ENCODE measurements at regions not wholly inside any gene's neighbourhood (a gene's known extent, or its start where the extent isn't known, plus 50 kb on each side); places are given as distances from the start of the nearest gene placed in this dataset.
"Not testable (repeated sequence)": the region's sequence is repeated elsewhere in the genome, so short reads cannot be mapped to it uniquely, and the experiment has no call there.

DNA sequence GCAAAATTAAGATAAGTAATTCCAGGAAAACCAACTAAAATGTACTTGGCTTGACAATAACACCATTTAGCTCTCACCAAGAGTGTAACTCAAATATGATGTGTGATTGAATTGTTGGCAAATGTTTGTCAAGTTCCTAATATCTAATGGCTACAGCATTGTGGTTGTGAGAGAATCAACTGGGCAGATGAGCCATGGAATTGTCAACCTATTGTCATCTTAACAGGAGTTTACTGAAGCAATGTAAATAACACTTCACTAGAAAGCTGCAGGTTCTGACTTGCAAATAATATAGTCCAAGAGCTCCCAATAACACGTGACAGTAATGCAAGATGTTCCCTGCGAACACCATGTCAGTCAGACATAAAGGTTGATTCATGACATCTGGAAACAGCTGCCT, 495.2 kb upstream of the MEIS1 start:
- DNase-seq = no peak

DNA sequence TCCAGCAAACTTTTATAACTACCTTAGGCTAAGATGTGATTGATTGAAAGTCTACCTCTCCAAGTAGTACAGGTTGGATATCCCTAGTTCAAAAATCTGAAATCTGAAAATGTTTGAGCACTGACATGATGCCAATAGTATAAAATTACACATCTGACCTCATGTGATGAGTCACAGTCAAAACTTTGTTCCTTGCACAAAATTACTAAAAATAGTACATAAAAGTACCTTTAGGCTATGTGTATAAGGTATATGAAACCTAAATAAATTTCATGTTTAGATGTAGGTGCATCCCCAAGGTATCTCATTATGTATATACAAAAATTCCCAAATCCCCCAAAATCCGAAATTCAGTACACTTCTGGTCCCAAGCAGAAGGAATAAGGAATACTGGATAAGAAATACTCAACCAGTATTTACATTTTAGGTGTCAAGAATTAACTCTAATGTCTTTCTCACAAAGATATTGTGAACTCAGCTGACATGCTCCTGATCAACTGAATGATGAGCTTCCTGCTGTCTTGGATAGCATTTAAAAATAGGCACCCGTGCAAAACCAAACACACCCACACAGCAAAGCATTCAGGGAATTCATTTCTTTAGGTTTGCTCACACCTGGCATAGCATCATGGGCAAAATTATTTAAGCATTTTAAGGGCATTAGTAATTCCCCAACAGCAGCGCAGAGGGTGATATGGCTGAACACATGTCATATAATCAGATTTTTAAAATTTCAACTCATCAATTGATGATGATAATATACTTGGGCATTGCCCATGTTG, 497.4 kb upstream of the MEIS1 start:
- no peak for DNase-seq

DNA sequence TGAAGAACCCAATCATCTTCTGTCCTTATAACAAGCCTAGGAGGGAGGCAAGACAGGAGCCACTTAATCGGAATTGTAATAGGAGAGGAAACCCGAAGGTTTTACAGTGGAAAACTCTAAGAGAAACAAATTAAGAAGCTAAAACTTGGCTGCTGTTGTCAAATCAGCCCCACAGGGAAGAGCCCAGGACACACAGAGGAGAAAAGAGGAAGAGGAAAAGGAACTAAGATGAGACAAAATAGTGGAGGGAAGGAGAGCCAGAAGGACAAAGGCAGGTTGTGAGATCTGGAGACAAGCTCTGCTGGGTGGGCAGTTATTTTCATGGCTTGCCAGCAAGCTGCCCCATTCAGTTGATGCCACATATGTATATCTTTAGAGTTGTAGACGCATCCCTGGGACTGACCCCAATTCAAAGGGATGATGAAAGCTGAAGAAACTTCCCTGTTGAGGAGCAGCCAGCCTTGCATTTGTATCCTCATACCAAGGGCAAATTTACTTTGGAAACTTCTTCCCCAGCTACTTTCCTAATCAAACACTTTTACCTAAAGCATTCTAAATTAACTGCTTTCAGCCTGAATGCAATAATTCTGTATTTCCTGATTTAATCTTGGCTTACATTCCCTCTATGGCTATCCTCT, 499.8 kb upstream of the MEIS1 start:
- peak in 1 of 3 donors; percentile 5 for DNase-seq

DNA sequence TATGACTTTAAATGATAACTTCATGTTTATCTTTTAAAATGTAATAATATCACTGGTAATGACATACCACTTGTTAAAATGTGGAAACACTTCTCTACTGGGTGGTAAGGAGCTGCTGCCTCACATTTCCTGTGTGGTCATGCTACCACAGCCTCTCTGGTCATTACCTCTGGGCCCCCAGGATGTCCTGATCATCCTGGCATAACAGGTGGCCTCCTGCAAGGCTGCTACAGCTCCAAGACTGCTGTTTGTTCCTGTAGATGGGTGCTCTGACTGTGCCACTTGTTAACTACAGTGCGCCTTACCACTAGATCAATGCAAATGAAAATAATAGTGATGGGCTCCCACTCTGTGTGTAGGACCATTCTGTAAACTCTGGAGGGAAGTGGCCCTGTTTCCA, 500.2 kb upstream of the SPRED2 start:
- no peak for DNase-seq

DNA sequence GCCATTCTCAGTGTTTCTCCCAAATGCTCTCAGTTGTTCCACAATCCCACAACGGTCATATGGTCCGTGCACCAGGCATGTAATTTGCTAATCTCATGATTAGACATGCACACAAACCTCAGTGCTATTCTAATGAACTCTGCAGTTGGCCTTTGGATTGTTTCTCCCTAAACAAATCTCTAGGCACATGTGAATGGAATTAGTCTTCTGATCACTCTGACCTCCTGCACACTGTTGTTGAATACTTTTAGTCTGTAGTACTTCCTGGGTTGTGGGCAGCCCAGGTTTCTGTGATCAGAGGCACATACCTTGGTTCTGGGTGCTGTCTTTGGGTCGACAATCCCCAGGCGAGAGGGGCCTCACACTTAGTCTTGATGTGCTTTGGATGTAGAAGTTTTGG, 498.7 kb upstream of the SPRED2 start:
- DNase-seq = no peak

DNA sequence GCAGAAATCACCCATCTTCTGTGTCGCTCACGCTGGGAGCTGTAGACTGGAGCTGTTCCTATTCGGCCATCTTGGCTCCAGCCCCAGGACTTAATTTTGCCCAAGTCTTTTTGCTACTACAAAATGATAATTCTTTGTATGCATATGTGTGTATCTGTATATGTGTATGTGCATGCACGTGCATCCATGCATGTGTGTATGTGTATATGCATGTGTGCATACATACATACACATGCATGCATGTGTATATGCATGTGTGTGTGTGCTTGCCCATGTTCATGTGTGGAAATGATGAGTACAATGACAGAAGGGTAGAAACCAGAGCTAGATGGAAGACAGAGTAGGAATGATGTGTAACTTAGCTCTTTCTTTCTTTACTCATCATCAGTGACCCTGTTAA, 497.9 kb upstream of the SPRED2 start:
- DNase-seq = no peak

DNA sequence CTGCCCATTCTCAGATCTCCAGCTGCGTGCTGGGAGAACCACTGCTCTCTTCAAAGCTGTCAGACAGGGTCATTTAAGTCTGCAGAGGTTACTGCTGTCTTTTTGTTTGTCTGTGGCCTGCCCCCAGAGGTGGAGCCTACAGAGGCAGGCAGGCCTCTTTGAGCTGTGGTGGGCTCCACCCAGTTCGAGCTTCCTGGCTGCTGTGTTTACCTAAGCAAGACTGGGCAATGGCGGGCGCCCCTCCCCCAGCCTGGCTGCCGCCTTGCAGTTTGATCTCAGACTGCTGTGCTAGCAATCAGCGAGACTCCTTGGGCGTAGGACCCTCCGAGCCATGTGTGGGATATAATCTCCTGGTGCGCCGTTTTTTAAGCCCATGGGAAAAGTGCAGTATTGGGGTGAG, 497.3 kb upstream of the SPRED2 start:
- DNase-seq = not testable (repeated sequence)

DNA sequence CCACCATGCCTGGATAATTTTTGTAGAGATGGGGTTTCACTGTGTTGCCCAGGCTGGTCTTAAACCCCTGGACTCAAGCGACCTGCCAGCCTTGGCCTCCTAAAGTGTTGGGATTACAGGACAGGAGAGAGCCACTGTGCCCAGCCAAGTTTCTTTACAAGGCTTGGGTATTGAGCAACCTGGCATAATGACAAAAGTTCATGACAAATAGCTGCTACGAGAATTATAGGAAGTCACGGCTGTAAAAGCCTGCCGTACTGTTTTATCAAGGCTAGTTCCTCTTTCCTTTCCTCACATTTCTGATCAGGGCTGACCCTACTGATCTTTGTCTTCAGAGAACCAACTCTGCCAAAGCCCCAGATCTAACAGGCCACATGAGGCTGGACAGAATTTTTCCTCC, 490.4 kb upstream of the SPRED2 start:
- peak; percentile 79 to 93 (median 92) for DNase-seq

DNA sequence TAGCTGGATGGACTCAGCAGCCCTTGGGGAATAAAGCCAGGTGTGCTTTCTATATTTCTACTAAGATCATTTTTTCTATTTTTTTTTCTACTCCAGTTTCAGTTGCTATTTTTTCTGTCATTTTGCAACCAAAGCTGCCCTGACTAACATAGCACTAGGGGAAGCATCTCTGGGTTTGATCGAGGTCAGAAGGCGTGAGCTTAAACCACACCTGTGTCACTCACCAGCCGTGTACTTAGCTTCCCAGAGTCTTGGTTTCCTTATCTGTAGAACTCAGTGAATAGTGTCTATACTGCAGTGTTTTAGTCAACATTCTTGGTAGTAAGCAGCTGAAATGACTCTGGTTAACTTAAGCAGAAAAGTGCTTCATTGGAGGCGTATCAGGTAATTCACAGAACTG, 489.6 kb upstream of the SPRED2 start:
- no peak for DNase-seq

DNA sequence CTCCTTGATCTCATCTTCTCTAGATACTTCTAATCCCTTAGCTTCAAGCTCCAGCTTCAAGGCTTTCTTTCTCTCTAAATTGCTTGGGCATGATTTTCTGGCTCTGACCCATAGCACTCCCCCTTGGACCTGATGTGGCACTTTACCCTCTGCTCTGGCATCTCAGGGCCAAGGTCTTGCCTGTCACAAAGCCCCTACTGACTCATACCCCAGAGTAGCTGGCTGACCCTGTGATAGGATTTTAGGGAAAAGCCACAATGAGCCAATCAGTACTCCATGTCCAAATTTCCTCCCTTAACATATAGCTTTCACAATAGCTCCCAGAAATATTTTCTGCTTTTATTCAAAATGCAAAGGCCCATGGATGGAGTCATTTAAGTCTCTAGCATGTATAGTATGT, 488.7 kb upstream of the SPRED2 start:
- DNase-seq = peak; percentile 51 to 66 (median 61)

DNA sequence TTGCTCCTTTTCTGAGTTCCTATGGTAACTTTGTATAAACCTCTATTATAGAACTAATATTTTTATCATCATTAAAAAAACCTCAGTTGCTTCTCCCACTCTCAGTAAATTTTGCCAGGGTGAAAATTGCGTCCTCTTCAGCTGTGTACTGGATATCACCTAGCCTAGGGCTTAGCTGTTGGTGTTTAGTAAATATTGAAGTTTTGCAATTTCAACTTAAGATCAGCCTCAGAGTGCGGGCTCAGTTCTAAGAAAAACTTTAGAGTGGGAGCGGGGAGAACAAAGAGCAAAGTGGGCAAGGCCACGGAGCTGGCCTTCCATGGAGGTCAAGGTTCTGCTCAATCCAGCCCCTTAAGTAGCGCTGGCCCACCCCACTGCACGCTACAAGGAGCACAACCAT, 488.3 kb upstream of the SPRED2 start:
- DNase-seq = no peak

DNA sequence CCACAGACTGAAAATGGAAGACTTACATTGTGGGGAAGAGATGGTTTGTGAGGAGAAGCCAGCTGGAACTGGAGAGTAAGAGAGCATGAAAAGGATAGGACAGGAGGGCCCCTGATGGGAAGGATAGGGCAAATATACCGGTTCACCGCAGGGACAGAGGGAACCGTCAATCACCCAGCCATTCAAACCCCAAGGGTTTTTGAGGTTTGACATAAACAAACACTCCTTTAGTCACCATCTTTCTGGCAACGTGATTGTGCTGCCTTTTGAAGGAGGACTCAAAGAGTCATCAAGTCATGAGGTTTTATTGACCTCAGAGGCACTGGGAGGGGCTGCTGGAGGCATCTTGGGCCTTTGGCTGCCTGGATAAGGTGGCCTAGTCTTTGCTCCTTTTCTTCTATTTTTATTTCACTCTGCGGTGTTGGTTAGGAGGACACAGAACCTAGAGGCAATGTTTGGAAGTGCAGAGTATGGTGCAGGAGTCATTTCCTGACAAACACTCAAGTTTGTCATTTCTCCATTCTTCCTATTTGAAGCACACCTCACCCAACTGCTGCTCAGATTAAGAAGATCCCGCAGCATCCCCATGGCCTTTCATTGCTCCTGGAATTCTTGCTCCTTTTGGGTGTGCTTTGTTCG, 487.3 kb upstream of the SPRED2 start:
- DNase-seq = peak in 1 of 3 donors; percentile 20

DNA sequence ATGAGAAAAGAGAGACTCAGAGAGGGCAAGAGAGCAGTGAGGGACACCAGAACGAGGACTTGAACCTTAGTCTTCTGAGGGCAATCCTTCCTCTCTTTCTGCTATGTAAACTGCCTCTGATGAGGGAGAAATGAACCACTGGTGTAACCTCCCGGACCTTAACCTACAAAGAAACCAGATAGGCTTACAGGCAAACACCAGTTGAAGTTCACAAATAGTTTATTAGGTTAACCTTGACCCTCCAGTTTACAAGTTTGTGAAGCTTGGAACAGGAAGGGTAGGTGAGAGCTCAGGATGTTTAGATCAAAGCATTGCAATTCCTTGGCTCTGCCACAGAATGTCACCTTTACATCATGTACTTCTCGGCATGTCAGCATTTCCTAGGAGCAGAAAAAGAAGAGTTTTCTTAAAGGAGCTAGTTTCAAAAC, 486.4 kb upstream of the SPRED2 start:
- DNase-seq = no peak

DNA sequence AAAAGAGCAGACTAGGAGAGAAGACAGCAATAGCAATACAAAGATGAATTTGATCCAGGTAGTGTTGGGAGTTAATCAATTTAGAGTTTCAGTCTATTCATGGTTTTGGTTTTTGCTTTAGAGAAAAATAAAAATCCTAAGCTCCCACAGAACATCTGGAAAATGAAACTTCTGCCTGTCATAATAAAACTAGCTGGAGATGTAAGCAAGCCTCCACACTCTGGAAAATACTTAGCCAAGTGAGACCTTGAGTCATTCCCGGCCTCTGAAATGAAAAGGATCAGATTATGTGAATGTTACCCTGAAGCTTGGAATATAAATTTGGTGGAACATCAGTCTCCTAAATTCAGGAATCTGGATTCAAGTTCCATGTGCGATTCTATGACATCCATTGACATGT, 485.6 kb upstream of the SPRED2 start:
- DNase-seq = no peak

DNA sequence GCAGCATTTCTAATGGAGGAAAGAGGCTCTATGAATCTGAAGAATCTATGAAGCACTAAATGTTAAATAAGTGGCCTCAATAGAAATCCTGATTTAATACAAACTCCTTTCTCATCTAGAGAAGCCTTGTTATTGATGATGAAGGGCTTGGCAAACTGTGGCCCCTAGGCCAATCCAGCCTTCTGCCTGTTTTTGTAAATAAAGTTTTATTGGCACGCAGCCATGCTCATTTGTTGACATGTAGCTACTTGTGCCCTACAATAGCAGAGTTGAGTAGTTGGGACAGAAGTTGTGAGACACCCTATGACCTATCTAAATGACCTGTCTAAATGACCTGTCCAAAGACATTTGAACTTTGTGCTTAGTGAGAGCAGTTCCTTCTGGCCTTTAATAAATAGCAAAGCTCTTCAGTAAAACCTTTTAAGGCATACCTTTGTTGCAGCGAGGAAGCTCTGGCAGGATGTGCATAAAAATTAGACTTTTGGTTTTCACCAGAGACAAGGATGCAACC, 484.4 kb upstream of the SPRED2 start:
- DNase-seq = no peak

DNA sequence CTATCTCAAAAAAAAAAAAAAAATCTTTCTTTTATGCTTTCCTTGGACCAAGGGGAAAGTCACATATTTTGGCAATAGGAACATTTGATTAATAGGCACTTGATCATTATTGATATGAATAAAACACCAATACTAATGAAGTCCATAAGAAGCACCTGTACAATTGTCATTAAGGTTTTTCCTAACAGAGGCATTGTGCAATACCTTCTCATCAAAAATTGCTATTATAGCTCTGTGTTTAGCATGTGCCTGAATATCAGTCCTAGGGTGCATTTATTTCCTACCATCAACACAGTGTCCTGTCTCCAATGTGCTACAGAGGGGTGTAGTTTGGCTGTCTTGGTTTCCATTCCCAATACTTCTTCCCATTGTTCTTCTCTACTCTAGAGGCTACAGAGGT, 483.8 kb upstream of the SPRED2 start:
- DNase-seq = no peak

DNA sequence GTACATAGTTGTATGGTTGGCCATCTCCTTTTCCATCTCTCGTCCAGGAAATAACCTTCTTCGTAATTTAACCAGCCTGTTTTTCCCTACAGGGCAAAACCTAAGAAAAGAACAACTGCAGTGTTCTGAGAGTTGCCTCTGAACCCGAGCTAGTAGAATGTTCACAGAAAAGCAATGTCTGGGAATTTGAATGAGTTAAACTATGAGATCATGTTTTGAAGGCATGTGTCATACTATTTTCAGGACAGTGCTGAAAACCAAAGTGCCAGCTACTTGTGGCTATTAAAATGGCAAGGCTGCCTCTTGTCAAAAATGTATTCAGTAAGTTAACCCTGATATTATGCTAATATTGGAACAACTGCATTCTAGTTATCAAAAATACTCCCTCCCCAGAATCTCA, 482.9 kb upstream of the SPRED2 start:
- no peak for DNase-seq

DNA sequence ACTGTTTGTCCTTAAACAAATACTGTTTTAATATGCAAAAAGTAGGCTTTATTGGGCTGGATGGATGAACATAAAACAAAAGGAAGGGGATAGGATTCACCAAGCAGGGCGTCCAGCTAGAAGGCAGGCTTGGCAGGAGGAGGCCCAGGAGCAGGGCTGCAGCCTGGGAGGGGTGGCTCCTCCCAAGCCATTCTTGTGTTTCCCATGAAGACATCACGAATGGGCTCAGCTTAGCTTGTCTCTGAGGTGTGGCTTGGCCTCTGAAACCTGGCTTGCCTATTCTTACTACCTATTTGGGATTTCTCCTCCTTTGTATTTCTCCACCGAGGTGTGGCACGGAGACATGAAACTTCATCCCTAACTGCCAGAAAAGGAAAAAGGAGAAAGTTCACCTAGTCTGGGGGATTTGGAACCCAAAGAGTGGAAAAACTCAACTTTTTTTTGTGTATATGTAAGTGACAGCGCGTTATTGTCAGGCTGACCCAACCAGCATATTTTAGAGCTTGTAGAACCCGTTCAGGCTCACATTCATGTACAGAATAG, 481.9 kb upstream of the SPRED2 start:
- DNase-seq = no peak

DNA sequence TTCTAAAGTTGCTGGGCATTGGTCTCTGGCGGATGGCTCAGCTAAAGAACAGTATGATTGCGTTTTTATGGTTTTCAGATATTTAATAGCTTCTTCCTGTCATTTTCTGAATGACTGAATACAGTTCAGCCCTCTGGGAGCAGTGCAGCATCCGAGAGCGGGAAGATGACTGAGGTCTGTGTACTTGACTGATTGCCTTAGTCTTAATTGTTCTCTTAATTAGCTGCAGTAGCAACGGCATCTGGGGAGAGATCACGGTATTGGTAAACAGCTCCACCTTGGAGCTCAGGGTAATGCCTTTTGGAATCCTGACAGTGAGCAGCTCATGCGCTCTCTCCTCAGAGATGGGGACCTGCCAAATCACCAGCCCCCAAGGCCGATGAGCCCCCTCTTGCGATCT, 481.4 kb upstream of the SPRED2 start:
- DNase-seq = no peak

DNA sequence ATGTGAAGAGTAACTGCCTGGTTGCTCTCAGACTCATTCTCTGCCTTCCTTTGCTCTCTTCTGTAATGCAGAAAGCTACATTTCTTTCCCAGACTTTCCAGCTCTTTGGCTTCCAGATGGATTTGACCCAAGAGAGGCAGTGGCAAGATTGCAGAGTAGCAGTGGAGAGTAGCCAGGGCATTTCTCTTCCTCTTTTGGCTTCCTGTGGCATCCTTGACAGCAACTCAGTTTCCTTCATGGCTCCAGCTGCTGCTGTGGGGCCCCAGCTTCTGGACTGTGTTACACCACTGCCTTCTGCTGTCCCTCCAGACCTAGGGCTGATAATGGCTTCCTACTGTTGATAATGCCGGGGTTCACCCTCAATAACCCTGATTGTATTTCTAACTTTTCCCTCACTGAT, 469.4 kb upstream of the SPRED2 start:
- DNase-seq = peak in 1 of 3 donors; percentile 21

DNA sequence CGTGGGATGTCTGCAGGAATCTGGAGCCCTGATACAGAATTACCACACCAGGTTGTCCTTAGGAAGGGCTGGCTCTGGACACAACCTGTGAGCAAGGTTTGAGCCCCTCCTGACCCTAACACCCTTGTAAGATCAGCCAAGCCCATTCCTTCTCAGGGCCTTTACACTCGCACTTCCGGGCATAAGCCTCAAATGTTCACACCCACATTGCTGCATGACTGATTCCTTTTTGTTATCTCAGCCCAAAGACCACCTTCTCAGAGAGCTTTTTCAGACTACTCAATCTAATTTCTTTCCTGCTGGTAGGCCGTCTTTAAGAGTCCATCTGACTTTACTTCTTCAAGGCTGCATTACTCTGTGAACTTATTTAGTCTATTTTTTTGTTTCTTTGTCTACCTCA, 464.0 kb upstream of the SPRED2 start:
- no peak for DNase-seq

DNA sequence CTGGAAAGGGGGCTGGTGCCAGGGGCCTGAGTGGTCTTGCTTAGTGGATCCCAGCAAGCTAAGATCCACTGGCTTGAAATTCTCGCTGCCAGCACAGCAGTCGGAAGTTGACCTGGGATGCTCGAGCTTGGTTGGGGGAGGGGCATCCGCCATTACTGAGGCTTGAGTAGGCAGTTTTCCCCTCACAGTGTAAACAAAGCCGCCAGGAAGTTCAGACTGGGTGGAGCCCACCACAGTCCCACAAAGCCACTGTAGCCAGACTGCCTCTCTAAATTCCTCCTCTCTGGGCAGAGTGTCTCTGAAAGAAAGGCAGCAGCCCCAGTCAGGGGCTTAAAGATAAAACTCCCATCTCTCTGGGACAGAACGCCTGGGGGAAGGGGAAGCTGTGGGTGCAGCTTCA, 457.7 kb upstream of the SPRED2 start:
- DNase-seq = not testable (repeated sequence)

DNA sequence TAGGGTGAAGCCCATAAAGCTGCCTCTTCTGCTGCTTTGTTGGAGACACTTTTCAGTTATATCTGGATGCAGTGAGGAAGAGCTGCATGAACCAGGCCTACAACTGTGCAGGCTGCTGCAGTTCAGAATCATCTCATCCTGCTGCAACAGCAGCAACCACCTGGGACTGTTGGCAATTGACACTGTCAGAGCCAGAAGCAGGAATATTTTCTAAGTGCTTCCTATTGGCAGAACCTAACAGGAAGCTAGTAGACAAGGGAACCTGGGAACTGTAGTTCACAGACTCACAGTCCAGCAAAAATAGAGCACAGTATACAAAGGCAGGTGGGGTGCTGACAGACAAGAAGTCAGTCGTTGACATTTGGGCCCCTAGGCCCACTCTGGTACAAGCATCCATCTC, 452.9 kb upstream of the SPRED2 start:
- no peak for DNase-seq

DNA sequence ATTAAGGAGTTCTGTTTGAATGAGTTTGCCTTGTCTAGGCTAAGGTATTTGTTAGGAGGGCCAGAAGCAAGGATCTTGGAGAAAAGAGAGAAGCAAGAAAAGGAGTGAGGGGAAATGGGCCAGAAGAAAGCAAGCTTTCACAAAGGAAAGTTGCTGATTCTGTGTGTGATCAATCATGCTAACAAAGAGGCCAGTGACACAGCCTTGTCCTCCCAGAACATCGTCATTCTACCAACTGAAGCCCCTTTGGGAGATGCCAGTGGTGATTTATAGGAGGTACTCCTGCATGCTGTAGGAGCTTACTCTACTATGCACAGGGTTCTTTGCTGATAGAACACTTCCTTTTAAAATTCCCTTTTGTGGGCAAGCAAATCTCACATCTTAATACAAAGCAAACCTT, 449.2 kb upstream of the SPRED2 start:
- no peak for DNase-seq

All from suppressor macrophage treated with lipopolysaccharide for 1 hour (primary cell).